Epithelial cell of proximal tubule (primary cell): ENCODE measurements at regions not wholly inside any gene's neighbourhood (a gene's known extent, or its start where the extent isn't known, plus 50 kb on each side); places are given as distances from the start of the nearest gene placed in this dataset.

Experiments
- DNase-seq: peaks from one replicate; pipeline ENCODE4 v3.0.0-alpha.2; 2011; ENCODE audit warnings: low read depth
- H3K4me3 ChIP-seq: 2 replicates; pipeline ENCODE4 v1.5.1; 2011; ENCODE audit warnings: low read depth, mild to moderate bottlenecking, low read length
- TF ChIP-seq, protein P1 (sequence below): conservative IDR thresholded peaks from 2 replicates; pipeline ENCODE4 v1.5.1; 2012; ENCODE audit warnings: low read depth, mild to moderate bottlenecking, low read length

DNA sequence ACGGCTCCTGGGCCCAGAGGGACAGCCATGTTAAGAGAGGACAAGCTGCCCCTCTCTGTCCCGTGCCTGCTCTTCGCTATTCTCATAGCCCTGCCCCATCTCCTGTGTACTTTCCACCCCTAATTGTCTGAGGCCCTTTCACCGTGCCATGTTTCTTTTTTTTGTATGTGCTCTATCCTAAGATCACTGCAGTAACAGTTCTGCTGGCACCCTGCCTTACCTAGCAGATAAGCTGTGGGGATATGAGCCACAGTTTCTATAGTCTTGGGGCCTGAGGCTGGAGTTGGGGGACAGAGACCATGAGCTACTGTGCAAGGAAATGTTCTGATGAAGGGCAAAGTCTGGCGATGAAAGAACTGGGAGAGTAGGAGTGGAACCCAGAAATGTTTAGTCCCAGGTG, 269.5 kb upstream of the CITED2 start:
- H3K4me3 ChIP-seq = no peak overlapping the region
- no peak for DNase-seq
- TF ChIP-seq, protein P1, sequence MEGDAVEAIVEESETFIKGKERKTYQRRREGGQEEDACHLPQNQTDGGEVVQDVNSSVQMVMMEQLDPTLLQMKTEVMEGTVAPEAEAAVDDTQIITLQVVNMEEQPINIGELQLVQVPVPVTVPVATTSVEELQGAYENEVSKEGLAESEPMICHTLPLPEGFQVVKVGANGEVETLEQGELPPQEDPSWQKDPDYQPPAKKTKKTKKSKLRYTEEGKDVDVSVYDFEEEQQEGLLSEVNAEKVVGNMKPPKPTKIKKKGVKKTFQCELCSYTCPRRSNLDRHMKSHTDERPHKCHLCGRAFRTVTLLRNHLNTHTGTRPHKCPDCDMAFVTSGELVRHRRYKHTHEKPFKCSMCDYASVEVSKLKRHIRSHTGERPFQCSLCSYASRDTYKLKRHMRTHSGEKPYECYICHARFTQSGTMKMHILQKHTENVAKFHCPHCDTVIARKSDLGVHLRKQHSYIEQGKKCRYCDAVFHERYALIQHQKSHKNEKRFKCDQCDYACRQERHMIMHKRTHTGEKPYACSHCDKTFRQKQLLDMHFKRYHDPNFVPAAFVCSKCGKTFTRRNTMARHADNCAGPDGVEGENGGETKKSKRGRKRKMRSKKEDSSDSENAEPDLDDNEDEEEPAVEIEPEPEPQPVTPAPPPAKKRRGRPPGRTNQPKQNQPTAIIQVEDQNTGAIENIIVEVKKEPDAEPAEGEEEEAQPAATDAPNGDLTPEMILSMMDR = no peak

DNA sequence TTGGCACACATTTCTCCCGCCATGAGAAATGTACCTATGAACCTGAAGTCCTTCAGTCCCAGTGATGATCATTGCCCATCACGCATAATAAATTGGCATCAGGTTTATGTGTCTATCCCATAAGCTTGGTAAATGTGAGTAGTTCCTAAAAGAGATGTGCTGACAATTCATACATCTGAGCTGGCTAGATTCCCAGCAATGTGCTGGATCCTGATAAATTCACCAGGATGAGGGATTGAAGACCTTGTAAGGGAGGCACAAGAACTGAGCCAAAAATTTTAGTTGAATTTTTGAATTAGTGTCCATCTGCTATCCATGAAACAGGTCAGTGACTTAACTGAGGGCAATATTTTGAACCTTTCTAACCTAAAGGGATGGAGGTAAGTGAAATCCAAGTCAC, 267.9 kb upstream of the CITED2 start:
- no peak for DNase-seq
- H3K4me3 ChIP-seq = no peak overlapping the region
- TF ChIP-seq, protein P1 = no peak

DNA sequence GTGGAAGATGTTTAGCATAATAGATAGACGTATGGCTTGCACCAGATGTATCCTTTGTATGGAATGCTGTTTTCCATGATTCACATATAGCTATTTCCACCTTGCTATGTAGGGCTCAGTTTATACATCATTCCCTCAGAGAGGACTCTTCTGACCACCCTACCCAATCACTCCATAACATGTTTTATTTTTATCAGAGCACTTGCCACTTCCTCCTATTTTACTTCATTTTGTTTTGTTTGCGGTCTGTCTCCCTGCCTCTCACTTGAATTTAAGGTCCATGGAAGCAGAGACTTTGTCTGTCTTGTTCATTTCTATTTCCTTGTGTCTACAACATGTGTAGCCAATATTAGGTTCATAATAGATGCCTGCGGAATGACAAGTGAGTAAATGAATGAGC, 266.9 kb upstream of the CITED2 start:
- TF ChIP-seq, protein P1 = no peak
- DNase-seq = no peak
- H3K4me3 ChIP-seq = no peak overlapping the region

DNA sequence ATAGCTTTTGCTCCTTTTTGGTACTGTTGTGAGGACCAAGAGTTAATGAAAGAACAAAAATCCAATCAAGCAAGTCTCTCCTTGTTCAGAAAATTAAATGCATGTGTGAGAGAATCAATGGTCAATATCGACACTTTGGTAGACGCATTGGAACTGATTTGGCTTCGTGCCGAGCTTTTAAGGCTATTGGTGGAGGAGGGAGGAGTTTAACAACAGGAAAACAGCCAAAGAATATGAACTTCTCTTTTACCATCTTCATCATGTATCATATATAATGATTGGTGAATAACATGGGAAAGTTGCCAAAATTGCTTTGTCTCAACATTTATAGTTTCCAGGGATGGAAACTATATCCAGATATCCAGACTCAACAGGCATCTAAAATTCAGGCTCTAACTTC, 266.5 kb upstream of the CITED2 start:
- TF ChIP-seq, protein P1 = no peak
- DNase-seq = no peak
- H3K4me3 ChIP-seq = no peak overlapping the region

DNA sequence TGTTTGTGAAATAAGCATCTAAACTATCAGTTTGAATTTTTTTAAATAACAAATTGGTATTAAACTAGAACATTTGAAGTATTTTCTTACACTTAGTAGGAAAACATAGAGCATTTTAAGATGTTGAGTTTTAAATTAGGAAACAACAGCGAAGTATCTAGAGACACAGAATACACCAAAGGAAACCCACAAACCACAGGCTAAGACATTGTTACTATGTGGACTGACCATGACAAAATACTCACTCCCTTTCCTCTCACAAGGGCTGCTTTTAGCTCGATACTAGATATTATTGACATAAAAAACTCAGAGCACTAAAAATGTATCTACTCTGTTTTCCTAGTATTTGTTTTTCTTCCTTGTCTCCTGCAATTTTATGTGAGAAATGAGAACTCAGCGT, 266.0 kb upstream of the CITED2 start:
- TF ChIP-seq, protein P1 = no peak
- H3K4me3 ChIP-seq = no peak overlapping the region
- DNase-seq = no peak

DNA sequence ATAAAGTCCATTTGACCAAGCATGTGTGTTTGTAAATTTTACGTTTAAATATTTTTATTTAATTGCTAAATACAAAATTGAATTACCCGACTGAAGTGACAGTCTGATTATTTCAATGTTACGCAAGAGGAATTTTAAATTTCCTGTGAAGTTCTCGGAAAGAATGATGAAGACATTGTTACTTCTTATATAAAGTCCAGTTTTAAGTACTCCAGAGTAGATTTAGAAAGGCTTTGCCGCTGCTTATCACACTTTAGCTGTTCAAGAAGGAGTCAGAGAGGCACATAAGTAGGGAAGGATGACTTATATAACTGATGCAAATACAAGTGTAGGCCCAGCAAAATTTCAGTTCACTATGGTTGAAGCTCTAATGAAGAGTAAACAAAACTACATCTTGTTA, 265.1 kb upstream of the CITED2 start:
- TF ChIP-seq, protein P1 = no peak
- no peak for DNase-seq
- no peak overlapping the region for H3K4me3 ChIP-seq

- no peak overlapping the region for H3K4me3 ChIP-seq
- TF ChIP-seq, protein P1 = no peak
- no peak for DNase-seq
Observed at GRCh38 chr6:139638179-139638941, 263.9 kb upstream of the CITED2 start.
